ENCODE measurements at regions not wholly inside any gene's neighbourhood (a gene's known extent, or its start where the extent isn't known, plus 50 kb on each side); places are given as distances from the start of the nearest gene placed in this dataset.

DNA sequence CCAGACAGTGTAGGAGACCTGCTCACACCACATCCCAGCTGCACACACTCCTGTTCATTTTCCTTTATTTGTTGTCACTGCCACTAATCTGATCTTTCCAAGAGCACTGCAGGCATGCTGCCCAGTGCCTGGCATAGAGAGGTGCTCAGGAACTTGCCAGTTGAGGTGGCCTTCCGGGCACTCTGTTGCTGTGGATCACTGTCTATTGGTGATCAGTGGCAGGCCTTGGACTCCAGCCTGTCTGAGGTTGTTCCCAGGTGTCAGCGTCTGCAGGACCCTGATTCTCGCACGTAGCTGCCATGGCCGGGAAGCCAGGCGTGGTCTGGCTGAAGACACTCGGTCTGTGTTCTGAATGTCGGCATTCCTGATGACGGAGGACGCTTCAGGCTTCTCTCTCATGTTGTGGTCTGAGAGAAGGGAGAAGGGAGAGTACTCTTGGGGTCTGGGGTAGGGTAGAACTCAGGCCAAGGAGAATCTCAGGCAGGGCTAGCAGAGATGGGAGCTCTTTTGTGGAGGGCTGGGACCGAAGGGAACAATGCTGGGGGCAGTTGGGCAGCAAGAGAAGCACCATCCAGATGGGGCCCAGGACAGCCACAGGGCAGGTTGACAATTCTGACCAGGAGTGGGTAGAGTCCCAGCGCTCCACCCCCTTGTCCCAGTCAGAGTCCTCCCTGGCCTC lies 240.9 kb downstream of the MYCN start:
- ChIA-PET POLR2A (no interaction called here), CTCF (no interaction called here)
- Histone ChIP-seq H3K27ac (ENCODE audit: low read depth in 2 of 2, low read length in 1 of 2) (peak overlapping the region in 1 of 2 experiments; percentile 40; a peak in 1 of 4 replicates), H3K9me3 (no peaks in the 10 kb centered on the region; the same call in 1 of the 2 replicates), H3K79me2 (ENCODE audit: insufficient read depth) (no peaks in the 10 kb centered on the region), H2AFZ (ENCODE audit: low read depth) (no peak overlapping the region), H3K4me2 (no peak overlapping the region), H4K20me1 (ENCODE audit: insufficient read depth) (no peaks in the 10 kb centered on the region), H3F3A (replicated peaks; ENCODE audit: insufficient read depth) (no peaks in the 10 kb centered on the region), H3K9ac (no peak overlapping the region), H3K4me1 (ENCODE audit: control insufficient read depth in 1 of 2, insufficient read depth in 2 of 2, low read depth in 1 of 2, low read length in 1 of 2) (peaks cover 0 to 36% of the 10 kb centered on the region in 2 experiments; a peak in 1 of 4 replicates), H3K36me3 (replicated peaks in 1 of 2; ENCODE audit: control insufficient read depth in 1 of 2, insufficient read depth in 2 of 2, low read length in 1 of 2) (no peaks in the 10 kb centered on the region), H3K9me2 (no peaks in the 10 kb centered on the region), H3K27me3 (ENCODE audit: insufficient read depth) (no peaks in the 10 kb centered on the region), H3K4me3 (ENCODE audit: low read depth in 2 of 2, low read length in 1 of 2) (no peak overlapping the region)
- peak; percentile 39 for DNase-seq
- WGBS (ENCODE audit: low lambda C conversion rate): 37% methylated on average over 11 of the region's 12 CpGs
- TF ChIP-seq GATA2 (CRISPR knock-in tag; IDR thresholded peaks at IDR 0.05) (peak; percentile 58), RCOR1 (IDR thresholded peaks at IDR 0.05; ENCODE audit: low read length) (peak; percentile 27; the same call in 1 of the 2 replicates)
- TF ChIP-seq, protein P1, sequence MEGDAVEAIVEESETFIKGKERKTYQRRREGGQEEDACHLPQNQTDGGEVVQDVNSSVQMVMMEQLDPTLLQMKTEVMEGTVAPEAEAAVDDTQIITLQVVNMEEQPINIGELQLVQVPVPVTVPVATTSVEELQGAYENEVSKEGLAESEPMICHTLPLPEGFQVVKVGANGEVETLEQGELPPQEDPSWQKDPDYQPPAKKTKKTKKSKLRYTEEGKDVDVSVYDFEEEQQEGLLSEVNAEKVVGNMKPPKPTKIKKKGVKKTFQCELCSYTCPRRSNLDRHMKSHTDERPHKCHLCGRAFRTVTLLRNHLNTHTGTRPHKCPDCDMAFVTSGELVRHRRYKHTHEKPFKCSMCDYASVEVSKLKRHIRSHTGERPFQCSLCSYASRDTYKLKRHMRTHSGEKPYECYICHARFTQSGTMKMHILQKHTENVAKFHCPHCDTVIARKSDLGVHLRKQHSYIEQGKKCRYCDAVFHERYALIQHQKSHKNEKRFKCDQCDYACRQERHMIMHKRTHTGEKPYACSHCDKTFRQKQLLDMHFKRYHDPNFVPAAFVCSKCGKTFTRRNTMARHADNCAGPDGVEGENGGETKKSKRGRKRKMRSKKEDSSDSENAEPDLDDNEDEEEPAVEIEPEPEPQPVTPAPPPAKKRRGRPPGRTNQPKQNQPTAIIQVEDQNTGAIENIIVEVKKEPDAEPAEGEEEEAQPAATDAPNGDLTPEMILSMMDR (IDR thresholded peaks at IDR 0.05): no peak

DNA sequence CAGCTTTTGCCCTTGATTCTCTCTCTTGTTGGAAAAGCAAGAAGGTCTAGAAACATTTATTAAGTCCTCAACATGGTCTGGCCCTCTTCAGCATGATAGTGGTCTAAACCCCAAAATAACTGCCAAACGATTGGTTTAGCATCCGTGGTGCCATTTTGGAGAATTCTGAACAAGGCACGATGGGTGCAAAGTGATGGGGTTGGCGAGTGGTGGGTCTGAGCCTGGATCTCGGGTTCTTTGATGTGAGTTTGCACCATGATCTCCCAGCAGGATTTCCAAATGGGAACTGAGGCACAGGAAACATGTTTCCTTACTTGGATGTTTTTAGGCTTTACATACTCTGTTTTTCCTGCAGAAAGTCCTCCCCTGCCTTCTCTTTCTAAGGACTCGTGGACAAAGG lies 240.3 kb downstream of the MYCN start:
- Histone ChIP-seq H4K20me1 (ENCODE audit: insufficient read depth) (no peaks in the 10 kb centered on the region), H3K4me1 (ENCODE audit: control insufficient read depth in 1 of 2, insufficient read depth in 2 of 2, low read depth in 1 of 2, low read length in 1 of 2) (peaks cover 0 to 31% of the 10 kb centered on the region in 2 experiments; a peak in 1 of 4 replicates), H3K4me2 (no peak overlapping the region), H3K27me3 (ENCODE audit: insufficient read depth) (no peaks in the 10 kb centered on the region), H3K36me3 (replicated peaks in 1 of 2; ENCODE audit: control insufficient read depth in 1 of 2, insufficient read depth in 2 of 2, low read length in 1 of 2) (no peaks in the 10 kb centered on the region), H3F3A (replicated peaks; ENCODE audit: insufficient read depth) (no peaks in the 10 kb centered on the region), H3K9me3 (no peaks in the 10 kb centered on the region; the same call in 1 of the 2 replicates), H3K4me3 (ENCODE audit: low read depth in 2 of 2, low read length in 1 of 2) (no peak overlapping the region), H3K9me2 (no peaks in the 10 kb centered on the region), H3K27ac (ENCODE audit: low read depth in 2 of 2, low read length in 1 of 2) (no peak overlapping the region; a peak in 1 of 4 replicates), H2AFZ (ENCODE audit: low read depth) (no peak overlapping the region), H3K9ac (no peak overlapping the region), H3K79me2 (ENCODE audit: insufficient read depth) (no peaks in the 10 kb centered on the region)
- WGBS (ENCODE audit: low lambda C conversion rate): 23% methylated on average over 6 of the region's 6 CpGs
- POLR2A ChIA-PET: no interaction called here
- CTCF ChIA-PET: no interaction called here
- no peak for DNase-seq
- TF ChIP-seq GATA2 (CRISPR knock-in tag; IDR thresholded peaks at IDR 0.05) (no peak), RAD21 (IDR thresholded peaks at IDR 0.05; ENCODE audit: low read length) (no peak), EP300 (IDR thresholded peaks at IDR 0.05; ENCODE audit: borderline replicate concordance in 1 of 2, low read depth in 1 of 2, low read length in 1 of 2) (no peak), JUND (IDR thresholded peaks at IDR 0.05) (no peak), TCF12 (IDR thresholded peaks at IDR 0.05) (no peak), POLR2AphosphoS5 (IDR thresholded peaks at IDR 0.05; ENCODE audit: low read depth, low read length) (no peak), EZH2phosphoT487 (IDR thresholded peaks at IDR 0.05; ENCODE audit: borderline replicate concordance, low read depth) (no peak), YY1 (IDR thresholded peaks at IDR 0.05; ENCODE audit: low read depth) (no peak), RFX5 (IDR thresholded peaks at IDR 0.05; ENCODE audit: low read length) (no peak), GABPA (IDR thresholded peaks at IDR 0.05; ENCODE audit: low read depth) (no peak), RXRA (IDR thresholded peaks at IDR 0.05; ENCODE audit: borderline replicate concordance, low read depth) (no peak), SIN3A (IDR thresholded peaks at IDR 0.05; ENCODE audit: borderline replicate concordance, low read depth, low read length) (no peak)
- TF ChIP-seq, protein P2, sequence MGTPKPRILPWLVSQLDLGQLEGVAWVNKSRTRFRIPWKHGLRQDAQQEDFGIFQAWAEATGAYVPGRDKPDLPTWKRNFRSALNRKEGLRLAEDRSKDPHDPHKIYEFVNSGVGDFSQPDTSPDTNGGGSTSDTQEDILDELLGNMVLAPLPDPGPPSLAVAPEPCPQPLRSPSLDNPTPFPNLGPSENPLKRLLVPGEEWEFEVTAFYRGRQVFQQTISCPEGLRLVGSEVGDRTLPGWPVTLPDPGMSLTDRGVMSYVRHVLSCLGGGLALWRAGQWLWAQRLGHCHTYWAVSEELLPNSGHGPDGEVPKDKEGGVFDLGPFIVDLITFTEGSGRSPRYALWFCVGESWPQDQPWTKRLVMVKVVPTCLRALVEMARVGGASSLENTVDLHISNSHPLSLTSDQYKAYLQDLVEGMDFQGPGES (IDR thresholded peaks at IDR 0.05; ENCODE audit: low read depth, low read length): no peak
- TF ChIP-seq, protein P3, sequence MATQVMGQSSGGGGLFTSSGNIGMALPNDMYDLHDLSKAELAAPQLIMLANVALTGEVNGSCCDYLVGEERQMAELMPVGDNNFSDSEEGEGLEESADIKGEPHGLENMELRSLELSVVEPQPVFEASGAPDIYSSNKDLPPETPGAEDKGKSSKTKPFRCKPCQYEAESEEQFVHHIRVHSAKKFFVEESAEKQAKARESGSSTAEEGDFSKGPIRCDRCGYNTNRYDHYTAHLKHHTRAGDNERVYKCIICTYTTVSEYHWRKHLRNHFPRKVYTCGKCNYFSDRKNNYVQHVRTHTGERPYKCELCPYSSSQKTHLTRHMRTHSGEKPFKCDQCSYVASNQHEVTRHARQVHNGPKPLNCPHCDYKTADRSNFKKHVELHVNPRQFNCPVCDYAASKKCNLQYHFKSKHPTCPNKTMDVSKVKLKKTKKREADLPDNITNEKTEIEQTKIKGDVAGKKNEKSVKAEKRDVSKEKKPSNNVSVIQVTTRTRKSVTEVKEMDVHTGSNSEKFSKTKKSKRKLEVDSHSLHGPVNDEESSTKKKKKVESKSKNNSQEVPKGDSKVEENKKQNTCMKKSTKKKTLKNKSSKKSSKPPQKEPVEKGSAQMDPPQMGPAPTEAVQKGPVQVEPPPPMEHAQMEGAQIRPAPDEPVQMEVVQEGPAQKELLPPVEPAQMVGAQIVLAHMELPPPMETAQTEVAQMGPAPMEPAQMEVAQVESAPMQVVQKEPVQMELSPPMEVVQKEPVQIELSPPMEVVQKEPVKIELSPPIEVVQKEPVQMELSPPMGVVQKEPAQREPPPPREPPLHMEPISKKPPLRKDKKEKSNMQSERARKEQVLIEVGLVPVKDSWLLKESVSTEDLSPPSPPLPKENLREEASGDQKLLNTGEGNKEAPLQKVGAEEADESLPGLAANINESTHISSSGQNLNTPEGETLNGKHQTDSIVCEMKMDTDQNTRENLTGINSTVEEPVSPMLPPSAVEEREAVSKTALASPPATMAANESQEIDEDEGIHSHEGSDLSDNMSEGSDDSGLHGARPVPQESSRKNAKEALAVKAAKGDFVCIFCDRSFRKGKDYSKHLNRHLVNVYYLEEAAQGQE (IDR thresholded peaks at IDR 0.05; ENCODE audit: low read depth, low read length): no peak
- TF ChIP-seq, protein P4, sequence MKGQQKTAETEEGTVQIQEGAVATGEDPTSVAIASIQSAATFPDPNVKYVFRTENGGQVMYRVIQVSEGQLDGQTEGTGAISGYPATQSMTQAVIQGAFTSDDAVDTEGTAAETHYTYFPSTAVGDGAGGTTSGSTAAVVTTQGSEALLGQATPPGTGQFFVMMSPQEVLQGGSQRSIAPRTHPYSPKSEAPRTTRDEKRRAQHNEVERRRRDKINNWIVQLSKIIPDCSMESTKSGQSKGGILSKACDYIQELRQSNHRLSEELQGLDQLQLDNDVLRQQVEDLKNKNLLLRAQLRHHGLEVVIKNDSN (IDR thresholded peaks at IDR 0.05; ENCODE audit: borderline replicate concordance, low read depth): no peak
